Upper lobe of left lung (tissue), 6 donors: ENCODE measurements at regions not wholly inside any gene's neighbourhood (a gene's known extent, or its start where the extent isn't known, plus 50 kb on each side); places are given as distances from the start of the nearest gene placed in this dataset.

Experiments
- ATAC-seq, 2 donors: fragments of 200-7000 bp; cut with Tn5 transposase; one replicate each; pipeline ENCODE4 v1.9.1; 2022; ENCODE audit warnings: mild to moderate bottlenecking in 2 of 2, moderate library complexity in 2 of 2; ENCODE audit not compliant: low FRiP score in 2 of 2
- DNase-seq, 2 donors: peaks; one replicate each; pipeline ENCODE4 v3.0.0-alpha.2; 2019 to 2020
- H3K27ac ChIP-seq, 4 donors: fragments of 200-600 bp; sonication (generic); one replicate each; pipeline ENCODE4 v1.5.1; 2016 to 2019
- H3K27me3 ChIP-seq, 4 donors: fragments of 200-600 bp; sonication (generic); one replicate each; pipeline ENCODE4 v1.5.1; 2017 to 2019
- H3K36me3 ChIP-seq, 4 donors: fragments of 200-600 bp; sonication (generic); one replicate each; pipeline ENCODE4 v1.5.1; 2016 to 2019
- H3K4me1 ChIP-seq, 4 donors: fragments of 200-600 bp; sonication (generic); one replicate each; pipeline ENCODE4 v1.5.1; 2018 to 2019
- H3K4me3 ChIP-seq, 4 donors: fragments of 200-600 bp; sonication (generic); one replicate each; pipeline ENCODE4 v1.5.1; 2017 to 2019; ENCODE audit warnings: mild to moderate bottlenecking in 2 of 4, moderate library complexity in 1 of 4
- H3K9me3 ChIP-seq, 4 donors: fragments of 200-600 bp; sonication (generic); one replicate each; pipeline ENCODE4 v1.5.1; 2018 to 2019
- CTCF ChIP-seq, 6 experiments: fragments of 450-650 bp in 4 of 6; fragments of 200-600 bp in 2 of 6; sonication (generic) in 2 of 6; IDR thresholded peaks; one replicate each; pipeline ENCODE4 v1.5.1; 2016 to 2019; ENCODE audit warnings: antibody characterized with exemption in 6 of 6
- EP300 ChIP-seq, 4 donors: sonication (generic); formaldehyde crosslinking; IDR thresholded peaks; one replicate each; pipeline ENCODE4 v1.5.1; 2017; ENCODE audit warnings: antibody characterized with exemption in 4 of 4, control low read depth in 2 of 4
- POLR2A ChIP-seq, 4 donors: fragments of 450-650 bp; IDR thresholded peaks; one replicate each; pipeline ENCODE4 v1.5.1; 2016 to 2017; ENCODE audit warnings: antibody characterized with exemption in 4 of 4, mild to moderate bottlenecking in 2 of 4
- POLR2AphosphoS5 ChIP-seq, 2 donors: sonication (generic); formaldehyde crosslinking; IDR thresholded peaks; one replicate each; pipeline ENCODE4 v1.5.1; 2017; ENCODE audit warnings: antibody characterized with exemption in 2 of 2
- WGBS, 2 donors: methylation state at CpG; one replicate each; pipeline ENCODE4 v1.1.5; 2017 to 2018; 5-methylcytosine and 5-hydroxymethylcytosine counted together
- donor health status: DM: no; HTN: no; CAD: no; lungs with moderate emphysema.
- donor health status: DM: no; HTN: yes; CAD: no; lungs with severe emphysema.

GRCh38 chr10:9211228-9211627 lies 1156.7 kb downstream of the GATA3 start:
- ATAC-seq = no peak
- no peak for DNase-seq
- no peaks in the 10 kb centered on the region for H3K36me3 ChIP-seq

DNA sequence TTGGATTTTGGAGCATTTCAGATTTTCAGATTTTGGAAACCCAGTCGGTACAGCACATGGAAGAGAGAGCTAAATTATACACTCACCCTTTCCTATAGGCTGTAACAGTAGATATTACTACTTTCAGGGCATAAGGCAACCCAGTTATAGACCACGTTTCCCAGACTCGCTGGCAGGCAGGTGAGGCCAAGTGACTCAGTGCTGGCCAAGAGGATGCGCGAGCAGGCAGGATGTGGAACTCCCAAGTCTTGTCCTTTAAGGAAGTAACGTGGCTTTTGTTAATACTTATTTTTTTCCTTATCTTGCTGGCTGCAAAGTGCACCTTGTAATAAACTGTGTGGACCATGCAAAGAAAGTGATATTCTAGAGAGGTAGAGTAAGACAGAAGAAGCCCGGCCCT lies 1160.1 kb downstream of the GATA3 start:
- WGBS, 2 donors = 53 to 61% methylated on average over 7 of the region's 7 CpGs
- H3K36me3 ChIP-seq = no peaks in the 10 kb centered on the region
- ATAC-seq (no peak), DNase-seq (no peak)
- TF ChIP-seq POLR2AphosphoS5 (IDR thresholded peaks at IDR 0.05) (no peak), CTCF (IDR thresholded peaks at IDR 0.05) (no peak), EP300 (IDR thresholded peaks at IDR 0.05) (no peak), POLR2A (IDR thresholded peaks at IDR 0.05) (no peak)
- no peaks in the 10 kb centered on the region for H3K9me3 ChIP-seq
- H3K27ac ChIP-seq = no peak overlapping the region
- no peaks in the 10 kb centered on the region for H3K27me3 ChIP-seq
- no peaks in the 10 kb centered on the region for H3K4me1 ChIP-seq
- H3K4me3 ChIP-seq = no peak overlapping the region

More at GRCh38 chr10:9211228-9211627, 1156.7 kb downstream of the GATA3 start:
- no peaks in the 10 kb centered on the region for H3K4me1 ChIP-seq
- no peak overlapping the region for H3K4me3 ChIP-seq
- H3K27me3 ChIP-seq = no peaks in the 10 kb centered on the region
- no peaks in the 10 kb centered on the region for H3K9me3 ChIP-seq
- WGBS, 2 donors = 52 to 56% methylated on average over 2 of the region's 2 CpGs
- no peak for TF ChIP-seq CTCF (IDR thresholded peaks at IDR 0.05)
- TF ChIP-seq EP300 (IDR thresholded peaks at IDR 0.05) = no peak
- TF ChIP-seq POLR2AphosphoS5 (IDR thresholded peaks at IDR 0.05) = no peak
- TF ChIP-seq POLR2A (IDR thresholded peaks at IDR 0.05) = no peak
- no peak overlapping the region for H3K27ac ChIP-seq

GRCh38 chr10:9215121-9215520 lies 1160.6 kb downstream of the GATA3 start:
- H3K4me1 ChIP-seq = no peaks in the 10 kb centered on the region
- DNase-seq = no peak
- TF ChIP-seq CTCF (IDR thresholded peaks at IDR 0.05) (no peak), POLR2A (IDR thresholded peaks at IDR 0.05) (no peak), EP300 (IDR thresholded peaks at IDR 0.05) (no peak), POLR2AphosphoS5 (IDR thresholded peaks at IDR 0.05) (no peak)
- no peaks in the 10 kb centered on the region for H3K36me3 ChIP-seq
- H3K9me3 ChIP-seq = no peaks in the 10 kb centered on the region
- WGBS, 2 donors = 85 to 91% methylated on average over 2 of the region's 2 CpGs
- no peak overlapping the region for H3K4me3 ChIP-seq
- H3K27me3 ChIP-seq = no peaks in the 10 kb centered on the region
- no peak for ATAC-seq
- H3K27ac ChIP-seq = no peak overlapping the region

DNA sequence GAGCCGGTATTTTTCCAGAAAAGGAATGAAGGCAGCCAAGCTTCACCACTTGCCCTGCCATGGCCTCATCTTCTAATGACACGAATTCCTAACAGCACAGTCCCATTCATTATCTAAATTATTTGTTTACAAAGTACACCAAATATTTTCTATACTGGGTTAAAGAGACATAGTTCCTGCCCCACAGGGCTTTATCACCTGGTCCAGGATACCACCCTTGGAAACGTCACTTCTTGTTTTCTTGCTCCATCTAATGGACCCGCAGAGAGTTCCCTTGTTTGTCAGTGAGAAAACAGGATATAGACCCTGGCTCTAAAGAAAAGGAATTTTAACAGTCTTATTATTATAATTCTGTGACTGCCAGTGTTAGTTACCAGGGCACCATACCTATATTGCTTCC lies 1165.4 kb downstream of the GATA3 start:
- Histone ChIP-seq H3K4me1 (no peaks in the 10 kb centered on the region), H3K36me3 (no peaks in the 10 kb centered on the region), H3K27me3 (no peaks in the 10 kb centered on the region), H3K9me3 (no peaks in the 10 kb centered on the region), H3K27ac (no peak overlapping the region), H3K4me3 (no peak overlapping the region)
- TF ChIP-seq CTCF (IDR thresholded peaks at IDR 0.05) (no peak), POLR2AphosphoS5 (IDR thresholded peaks at IDR 0.05) (no peak), EP300 (IDR thresholded peaks at IDR 0.05) (no peak), POLR2A (IDR thresholded peaks at IDR 0.05) (no peak)
- no peak for ATAC-seq
- WGBS, 2 donors = 44 to 65% methylated on average over 4 of the region's 4 CpGs
- no peak for DNase-seq

DNA sequence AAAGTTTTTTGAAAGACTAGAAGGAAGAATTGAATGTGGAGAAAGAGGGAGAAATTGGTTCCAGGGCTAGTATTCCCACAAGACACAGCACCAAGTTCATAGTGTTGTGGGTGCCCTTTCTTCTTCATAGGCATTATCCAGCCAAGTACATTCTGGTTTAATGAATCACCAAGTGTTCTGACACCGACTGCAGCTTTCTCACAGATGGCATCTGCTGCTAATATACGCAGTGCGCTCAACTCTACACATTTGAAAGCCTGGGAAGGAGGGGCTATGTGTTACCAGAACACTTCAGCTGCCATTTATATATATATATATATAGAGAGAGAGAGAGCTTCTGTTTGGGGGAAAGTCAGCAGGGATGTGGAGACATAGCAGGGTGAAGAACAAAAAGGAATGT lies 1168.4 kb downstream of the GATA3 start:
- no peak for DNase-seq
- H3K27ac ChIP-seq = no peak overlapping the region

More for the DNA sequence above, 1168.4 kb downstream of the GATA3 start:
- Histone ChIP-seq H3K4me1 (no peaks in the 10 kb centered on the region), H3K9me3 (no peaks in the 10 kb centered on the region), H3K27me3 (no peaks in the 10 kb centered on the region), H3K36me3 (no peaks in the 10 kb centered on the region), H3K4me3 (no peak overlapping the region)
- TF ChIP-seq EP300 (IDR thresholded peaks at IDR 0.05) (no peak), CTCF (IDR thresholded peaks at IDR 0.05) (no peak), POLR2A (IDR thresholded peaks at IDR 0.05) (no peak), POLR2AphosphoS5 (IDR thresholded peaks at IDR 0.05) (no peak)
- ATAC-seq = no peak
- 85 to 94% methylated on average over 3 of the region's 3 CpGs for WGBS, 2 donors
